Activated CD8-positive, alpha-beta T cell treated with anti-CD3 and anti-CD28 coated beads, Interleukin-2, amount 10 ng/mL, durations not matched to agents 7 days and 5 days (primary cell): ENCODE measurements at regions not wholly inside any gene's neighbourhood (a gene's known extent, or its start where the extent isn't known, plus 50 kb on each side); places are given as distances from the start of the nearest gene placed in this dataset.

Experiments used
- ATAC-seq: fragments of 150-1000 bp; cut with Tn5 transposase; one replicate; pipeline ENCODE4 v1.10.0; 2021; ENCODE audit warnings: moderate library complexity
- CTCF ChIA-PET: fragments of 350-600 bp; sonication (Branson Sonifier 250); formaldehyde crosslinking; loops from one replicate; lab custom pipeline; 2021; ENCODE audit warnings: antibody characterized with exemption; lab: Charles Lee
- POLR2A ChIA-PET: fragments of 350-600 bp; sonication (Branson Sonifier 250); formaldehyde crosslinking; loops from one replicate; lab custom pipeline; 2021; ENCODE audit warnings: antibody characterized with exemption; lab: Charles Lee
- DNase-seq: peaks from one replicate; pipeline ENCODE4 v3.0.0-alpha.2; 2020
- H3K27ac Mint-ChIP-seq: one replicate; pipeline ENCODE4 v1.8.0; 2021; ENCODE audit warnings: mild to moderate bottlenecking, mixed read lengths
- H3K27me3 Mint-ChIP-seq: one replicate; pipeline ENCODE4 v1.8.0; 2021; ENCODE audit warnings: low read depth, mixed read lengths
- H3K36me3 Mint-ChIP-seq: one replicate; pipeline ENCODE4 v1.8.0; 2021; ENCODE audit warnings: low read depth, mixed read lengths
- H3K4me1 Mint-ChIP-seq: one replicate; pipeline ENCODE4 v1.8.0; 2021; ENCODE audit warnings: low read depth, mixed read lengths
- H3K4me3 Mint-ChIP-seq: one replicate; pipeline ENCODE4 v1.8.0; 2021; ENCODE audit warnings: mild to moderate bottlenecking, mixed read lengths
- H3K9me3 Mint-ChIP-seq: one replicate; pipeline ENCODE4 v1.8.0; 2022; ENCODE audit warnings: mixed read lengths; ENCODE audit not compliant: insufficient read depth

DNA sequence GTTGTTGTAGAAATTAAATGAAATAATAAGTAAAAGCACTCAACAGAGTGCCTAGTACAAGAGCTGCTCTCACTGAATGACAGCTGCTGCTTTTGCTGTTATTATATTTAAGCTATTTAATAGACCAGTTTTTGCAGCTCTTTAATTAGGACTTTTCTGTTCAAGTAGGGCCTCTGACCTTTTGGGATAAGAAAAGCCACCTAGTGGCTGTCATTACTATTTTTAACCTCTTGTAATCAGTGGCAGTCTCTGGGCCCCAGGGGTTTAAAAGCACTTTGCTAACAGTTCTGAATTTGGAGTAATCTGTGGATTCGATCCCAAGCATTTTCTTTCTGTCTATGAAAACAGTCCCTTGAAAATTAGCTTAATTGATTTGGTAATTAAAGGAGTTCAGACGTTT lies 121.1 kb downstream of the NUDT12 start:
- no peaks in the 10 kb centered on the region for H3K36me3 Mint-ChIP-seq
- H3K4me1 Mint-ChIP-seq: no peaks in the 10 kb centered on the region
- DNase-seq (no peak), ATAC-seq (no peak)
- H3K9me3 Mint-ChIP-seq: peaks cover 7% of the 10 kb centered on the region
- POLR2A ChIA-PET: no interaction called here
- no peak overlapping the region for H3K4me3 Mint-ChIP-seq
- no peak overlapping the region for H3K27ac Mint-ChIP-seq
- CTCF ChIA-PET: interaction anchor here (1.1 kb wide), 1 partner anchor 12 kb away, joined by 4 read pairs; no protein-coding TSS in a partner anchor
- no peaks in the 10 kb centered on the region for H3K27me3 Mint-ChIP-seq

DNA sequence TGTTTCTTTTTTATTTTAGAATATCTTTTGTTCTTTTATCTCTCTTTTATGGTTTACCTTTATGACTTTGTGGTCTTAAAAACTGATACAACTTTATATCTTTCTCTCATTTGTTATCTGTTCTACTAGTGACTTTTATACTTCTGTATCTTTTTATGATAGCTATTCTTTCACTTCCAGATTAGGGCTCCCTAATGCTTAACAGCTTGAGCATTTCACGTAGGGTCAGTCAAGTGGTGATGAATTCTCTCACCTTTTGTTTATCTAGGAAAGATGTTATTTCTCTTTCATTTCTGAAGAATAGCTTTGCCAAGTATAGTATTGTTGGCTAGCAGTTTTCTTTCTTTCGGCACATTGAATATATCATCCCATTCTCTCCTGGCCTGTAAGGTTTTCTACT lies 123.6 kb downstream of the NUDT12 start:
- Mint-ChIP-seq H3K4me1 (no peaks in the 10 kb centered on the region), H3K36me3 (no peaks in the 10 kb centered on the region)
- POLR2A ChIA-PET: no interaction called here

GRCh38 chr5:103436656-103437055 lies 125.9 kb downstream of the NUDT12 start:
- ATAC-seq (no peak), DNase-seq (no peak)
- ChIA-PET CTCF (interaction anchor here (0.9 kb wide), 1 partner anchor 38 kb away, joined by 3 read pairs; no protein-coding TSS in a partner anchor), POLR2A (interaction anchor here (0.5 to 0.7 kb wide), 2 partner anchors 736 to 1440 kb away, joined by 3 read pairs; no protein-coding TSS in a partner anchor)
- no peak overlapping the region for H3K4me3 Mint-ChIP-seq
- H3K4me1 Mint-ChIP-seq: no peaks in the 10 kb centered on the region
- H3K27ac Mint-ChIP-seq: no peak overlapping the region
- H3K9me3 Mint-ChIP-seq: peaks cover 7% of the 10 kb centered on the region
- H3K36me3 Mint-ChIP-seq: no peaks in the 10 kb centered on the region
- H3K27me3 Mint-ChIP-seq: no peaks in the 10 kb centered on the region

More for the DNA sequence above, 123.6 kb downstream of the NUDT12 start:
- ATAC-seq (no peak), DNase-seq (no peak)
- CTCF ChIA-PET: interaction anchor here (1.7 kb wide), 1 partner anchor 37 kb away, joined by 7 read pairs; no protein-coding TSS in a partner anchor
- H3K9me3 Mint-ChIP-seq: peaks cover 7% of the 10 kb centered on the region
- no peak overlapping the region for H3K27ac Mint-ChIP-seq
- H3K4me3 Mint-ChIP-seq: no peak overlapping the region
- H3K27me3 Mint-ChIP-seq: no peaks in the 10 kb centered on the region

- H3K36me3 Mint-ChIP-seq: no peaks in the 10 kb centered on the region
- H3K9me3 Mint-ChIP-seq: peaks cover 7% of the 10 kb centered on the region
- H3K4me3 Mint-ChIP-seq: no peak overlapping the region
- no peak for DNase-seq
- CTCF ChIA-PET: interaction anchor here (0.9 kb wide), 1 partner anchor 39 kb away, joined by 3 read pairs; no protein-coding TSS in a partner anchor
- H3K4me1 Mint-ChIP-seq: no peaks in the 10 kb centered on the region
- POLR2A ChIA-PET: interaction anchor here (0.7 kb wide), 1 partner anchor 735 kb away, joined by 3 read pairs; no protein-coding TSS in a partner anchor
- H3K27me3 Mint-ChIP-seq: no peaks in the 10 kb centered on the region
- no peak for ATAC-seq
- no peak overlapping the region for H3K27ac Mint-ChIP-seq
Observed at GRCh38 chr5:103436112-103436511, 126.5 kb downstream of the NUDT12 start.

DNA sequence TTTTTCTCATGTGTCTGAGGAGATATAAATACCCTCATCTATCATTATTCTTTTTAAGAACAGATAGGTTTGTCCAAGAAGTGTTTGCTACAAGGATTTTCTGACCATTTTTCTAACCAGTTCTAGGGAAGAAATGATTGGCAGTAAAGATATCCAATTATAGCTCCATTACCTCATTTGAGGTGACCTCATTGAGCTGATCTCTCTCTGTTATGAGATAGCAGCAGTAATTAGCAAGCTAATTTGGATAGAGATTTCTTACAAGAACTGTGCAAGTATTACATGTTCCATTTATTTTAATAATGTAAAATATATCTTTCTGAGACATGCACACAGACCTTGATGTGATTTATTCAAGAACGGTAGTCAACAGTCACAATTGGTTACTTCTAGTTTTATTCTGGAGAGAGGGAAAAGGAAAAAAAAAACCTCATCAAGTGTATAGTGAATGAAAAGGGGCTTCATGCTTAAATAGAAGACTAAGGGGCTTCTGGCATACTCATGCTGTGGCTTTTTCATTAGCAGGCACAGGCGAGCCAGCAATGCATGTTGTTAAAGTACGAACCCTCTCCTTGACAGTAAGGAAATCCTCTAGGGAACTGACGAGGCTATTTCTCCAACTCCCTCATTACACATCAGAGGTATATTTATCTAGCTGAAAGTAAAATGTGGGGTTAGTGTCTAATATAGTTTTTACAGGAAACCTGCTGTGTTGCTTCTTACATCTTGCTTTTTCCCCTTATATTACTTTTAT lies 127.3 kb downstream of the NUDT12 start:
- Mint-ChIP-seq H3K36me3 (no peaks in the 10 kb centered on the region), H3K9me3 (peaks cover 7% of the 10 kb centered on the region), H3K4me3 (no peak overlapping the region), H3K27me3 (no peaks in the 10 kb centered on the region), H3K4me1 (no peaks in the 10 kb centered on the region), H3K27ac (no peak overlapping the region)
- POLR2A ChIA-PET: no interaction called here
- CTCF ChIA-PET: interaction anchor here (0.9 kb wide), 1 partner anchor 40 kb away, joined by 3 read pairs; no protein-coding TSS in a partner anchor
- ATAC-seq: no peak
- DNase-seq: no peak

- DNase-seq (no peak), ATAC-seq (no peak)
- H3K9me3 Mint-ChIP-seq: no peaks in the 10 kb centered on the region
- H3K27me3 Mint-ChIP-seq: no peaks in the 10 kb centered on the region
- no peak overlapping the region for H3K27ac Mint-ChIP-seq
- ChIA-PET CTCF (no interaction called here), POLR2A (no interaction called here)
- no peaks in the 10 kb centered on the region for H3K4me1 Mint-ChIP-seq
- no peaks in the 10 kb centered on the region for H3K36me3 Mint-ChIP-seq
- no peak overlapping the region for H3K4me3 Mint-ChIP-seq
Observed at GRCh38 chr5:103434057-103434456, 128.5 kb downstream of the NUDT12 start.

GRCh38 chr5:103433211-103433610 lies 129.4 kb downstream of the NUDT12 start:
- Mint-ChIP-seq H3K36me3 (no peaks in the 10 kb centered on the region), H3K4me1 (no peaks in the 10 kb centered on the region), H3K4me3 (no peak overlapping the region), H3K27ac (no peak overlapping the region), H3K27me3 (no peaks in the 10 kb centered on the region), H3K9me3 (no peaks in the 10 kb centered on the region)
- ATAC-seq (no peak), DNase-seq (no peak)
- ChIA-PET POLR2A (no interaction called here), CTCF (no interaction called here)

DNA sequence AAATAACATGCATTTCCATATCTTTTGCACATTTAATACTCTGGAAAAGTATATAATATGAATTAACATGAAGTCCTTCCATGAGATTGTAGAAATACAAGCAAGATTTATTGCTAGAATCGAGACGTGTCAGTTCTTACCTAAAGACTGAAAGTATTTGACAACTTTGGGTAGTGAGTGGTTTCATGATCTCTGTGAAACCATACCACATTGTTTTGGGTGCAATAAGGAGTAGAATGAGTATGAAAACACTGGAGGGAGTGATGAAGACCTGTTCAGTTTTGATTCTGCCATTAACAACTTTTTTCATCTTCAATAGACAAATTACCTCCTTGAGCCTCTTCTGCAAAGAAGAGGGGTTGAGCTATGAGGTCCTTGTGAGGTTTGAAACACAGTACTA lies 133.7 kb downstream of the NUDT12 start:
- ATAC-seq: no peak
- CTCF ChIA-PET: no interaction called here
- no peaks in the 10 kb centered on the region for H3K9me3 Mint-ChIP-seq
- POLR2A ChIA-PET: no interaction called here
- no peak for DNase-seq
- H3K27ac Mint-ChIP-seq: no peak overlapping the region
- H3K36me3 Mint-ChIP-seq: no peaks in the 10 kb centered on the region
- no peaks in the 10 kb centered on the region for H3K4me1 Mint-ChIP-seq
- no peak overlapping the region for H3K4me3 Mint-ChIP-seq
- no peaks in the 10 kb centered on the region for H3K27me3 Mint-ChIP-seq

DNA sequence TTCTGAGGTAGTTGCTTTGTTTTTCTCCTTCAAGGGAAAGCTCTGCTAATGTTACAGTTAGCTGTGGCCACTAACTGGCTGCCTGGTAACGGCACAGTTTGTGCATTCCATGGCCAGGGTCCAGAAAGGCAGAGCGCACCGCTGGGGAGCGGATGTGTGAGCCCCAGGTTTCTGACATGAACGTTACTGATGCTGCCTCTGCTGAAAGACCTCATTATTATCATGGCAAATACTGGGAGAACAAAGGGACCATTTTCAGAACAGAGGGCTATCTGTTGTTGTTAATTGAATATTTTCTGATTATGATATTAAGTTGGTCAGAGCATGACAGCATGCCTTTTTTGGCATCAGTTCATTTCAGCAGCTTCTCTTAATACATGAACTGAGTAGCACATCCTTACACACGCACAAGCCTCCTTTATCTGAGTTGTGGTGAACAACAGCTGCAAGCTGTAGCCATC lies 134.1 kb downstream of the NUDT12 start:
- CTCF ChIA-PET: no interaction called here
- no peaks in the 10 kb centered on the region for H3K36me3 Mint-ChIP-seq
- H3K27me3 Mint-ChIP-seq: no peaks in the 10 kb centered on the region
- H3K27ac Mint-ChIP-seq: no peak overlapping the region
- POLR2A ChIA-PET: no interaction called here
- DNase-seq (no peak), ATAC-seq (no peak)
- H3K4me1 Mint-ChIP-seq: no peaks in the 10 kb centered on the region
- no peak overlapping the region for H3K4me3 Mint-ChIP-seq
- no peaks in the 10 kb centered on the region for H3K9me3 Mint-ChIP-seq

DNA sequence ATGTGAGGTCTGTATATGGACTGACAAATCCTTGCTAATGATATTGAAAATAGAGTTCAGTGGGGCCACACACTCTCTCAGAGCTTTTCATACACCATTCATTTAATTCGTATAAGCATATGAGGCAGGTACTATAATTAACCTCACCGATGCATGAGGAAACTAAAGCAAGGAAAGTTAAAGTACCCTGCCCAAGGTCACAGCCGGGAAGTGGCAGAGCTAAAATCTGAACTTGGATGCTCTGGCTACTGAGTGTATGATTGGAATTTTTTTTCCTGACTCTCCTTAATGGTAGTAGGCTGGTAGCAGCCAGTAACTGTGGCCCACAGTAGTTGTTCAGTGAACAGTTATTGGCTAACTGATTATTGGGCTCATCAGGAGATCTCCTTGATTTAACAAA lies 135.3 kb downstream of the NUDT12 start:
- H3K4me1 Mint-ChIP-seq: no peaks in the 10 kb centered on the region
- no peak overlapping the region for H3K27ac Mint-ChIP-seq
- H3K9me3 Mint-ChIP-seq: no peaks in the 10 kb centered on the region
- no peak for DNase-seq
- ChIA-PET POLR2A (no interaction called here), CTCF (no interaction called here)
- no peak for ATAC-seq
- no peak overlapping the region for H3K4me3 Mint-ChIP-seq
- no peaks in the 10 kb centered on the region for H3K27me3 Mint-ChIP-seq
- H3K36me3 Mint-ChIP-seq: no peaks in the 10 kb centered on the region

DNA sequence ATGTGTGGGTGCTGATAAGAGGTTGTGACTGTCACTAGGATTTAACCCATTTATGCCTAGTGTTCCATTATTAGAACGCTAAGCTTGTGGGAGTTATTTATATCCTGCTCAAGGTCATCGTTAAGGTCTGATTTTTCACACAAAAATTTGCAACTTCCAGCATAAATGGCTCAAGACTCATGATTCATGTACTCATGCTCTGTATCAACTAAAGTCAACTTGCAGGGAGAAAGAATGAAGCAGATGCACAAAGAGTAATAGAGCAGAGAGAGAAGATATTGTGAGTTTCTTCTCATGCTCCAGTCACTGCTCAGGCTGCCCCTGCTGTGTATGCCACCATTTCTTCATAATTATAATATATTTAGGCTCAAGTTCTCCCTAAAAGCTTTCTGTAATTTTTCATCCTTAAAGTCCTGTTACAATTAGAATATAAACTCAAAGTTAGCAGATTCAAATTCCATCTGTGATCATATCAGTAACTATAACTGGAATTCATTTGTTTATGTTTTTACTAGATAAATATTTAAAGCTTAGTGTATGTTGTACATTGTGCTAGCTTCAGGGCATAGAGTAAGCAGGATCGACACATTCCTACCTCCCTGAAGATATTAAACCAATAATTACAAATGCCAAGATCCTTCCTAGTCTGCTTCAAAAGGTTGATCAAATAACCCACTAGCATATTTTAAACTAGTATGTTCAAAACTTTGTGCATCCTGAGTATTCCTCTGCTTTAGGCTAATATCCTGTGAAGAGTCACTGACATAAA lies 136.7 kb downstream of the NUDT12 start:
- H3K27ac Mint-ChIP-seq: no peak overlapping the region
- H3K36me3 Mint-ChIP-seq: no peaks in the 10 kb centered on the region
- H3K9me3 Mint-ChIP-seq: no peaks in the 10 kb centered on the region
- DNase-seq (no peak), ATAC-seq (no peak)
- ChIA-PET CTCF (no interaction called here), POLR2A (no interaction called here)
- H3K4me3 Mint-ChIP-seq: no peak overlapping the region
- no peaks in the 10 kb centered on the region for H3K4me1 Mint-ChIP-seq
- H3K27me3 Mint-ChIP-seq: no peaks in the 10 kb centered on the region
